Breast epithelium (tissue), 4 donors: ENCODE measurements at regions not wholly inside any gene's neighbourhood (a gene's known extent, or its start where the extent isn't known, plus 50 kb on each side); places are given as distances from the start of the nearest gene placed in this dataset.

Experiments used
- DNase-seq, 2 donors: peaks; one replicate each; pipeline ENCODE4 v3.0.0-alpha.2; 2019; ENCODE audit warnings: low spot score in 2 of 2
- H3K27ac ChIP-seq, 2 donors: fragments of 200-600 bp; sonication (generic) in 1 of 2; one replicate each; pipeline ENCODE4 v1.5.1; 2016 to 2019; ENCODE audit warnings: mild to moderate bottlenecking in 1 of 2
- H3K27me3 ChIP-seq, 2 donors: fragments of 200-600 bp; sonication (generic) in 1 of 2; one replicate each; pipeline versions ENCODE4 v1.5.1 to v1.6.0; 2017 to 2019; ENCODE audit warnings: control low read depth in 1 of 2, mild to moderate bottlenecking in 1 of 2
- H3K36me3 ChIP-seq: fragments of 200-600 bp; one replicate; pipeline ENCODE4 v1.5.1; 2019
- H3K4me1 ChIP-seq, 2 donors: fragments of 200-600 bp; sonication (generic); one replicate each; pipeline ENCODE4 v1.5.1; 2016 to 2019; ENCODE audit warnings: control low read depth in 1 of 2
- H3K4me3 ChIP-seq, 3 donors: fragments of 200-600 bp; sonication (generic); 1 replicate in 2 of 3; 2 replicates in 1 of 3; pipeline ENCODE4 v1.5.1; 2016 to 2019; ENCODE audit warnings: mild to moderate bottlenecking in 3 of 3, moderate library complexity in 2 of 3
- H3K9me3 ChIP-seq, 2 donors: fragments of 200-600 bp; sonication (generic) in 1 of 2; one replicate each; pipeline ENCODE4 v1.5.1; 2016 to 2019; ENCODE audit warnings: control low read depth in 1 of 2
- CTCF ChIP-seq, 3 donors: fragments of 450-650 bp; IDR thresholded peaks; one replicate each; pipeline ENCODE4 v1.5.1; 2016 to 2017; ENCODE audit warnings: antibody characterized with exemption in 3 of 3, mild to moderate bottlenecking in 3 of 3, moderate library complexity in 3 of 3
- POLR2A ChIP-seq: fragments of 450-650 bp; IDR thresholded peaks from one replicate; pipeline ENCODE4 v1.6.1; 2016; ENCODE audit warnings: antibody characterized with exemption, mild to moderate bottlenecking, moderate library complexity
- POLR2AphosphoS5 ChIP-seq, 3 donors: sonication (generic); formaldehyde crosslinking; IDR thresholded peaks; one replicate each; pipeline ENCODE4 v1.6.1; 2017; ENCODE audit warnings: antibody characterized with exemption in 3 of 3
- intact Hi-C: fragments of 100-400 bp; cut with DNase I; formaldehyde crosslinking; loops from one replicate; pipeline ENCODE4 v1.15.1; 2023; ENCODE audit warnings: low total_unique reads

- Histone ChIP-seq H3K36me3 (no peaks in the 10 kb centered on the region), H3K4me3 (no peak overlapping the region), H3K4me1 (no peaks in the 10 kb centered on the region), H3K27me3 (no peaks in the 10 kb centered on the region), H3K27ac (no peak overlapping the region), H3K9me3 (no peaks in the 10 kb centered on the region)
- intact Hi-C loops: no loop called here
- DNase-seq: no peak
- no peak for TF ChIP-seq CTCF (IDR thresholded peaks at IDR 0.05)
- no peak for TF ChIP-seq POLR2A
- TF ChIP-seq POLR2AphosphoS5 (IDR thresholded peaks at IDR 0.05): no peak
Observed at GRCh38 chr4:110781944-110782343, 159.1 kb upstream of the PITX2 start.

GRCh38 chr4:110787109-110787508 lies 164.2 kb upstream of the PITX2 start:
- DNase-seq: no peak
- Histone ChIP-seq H3K36me3 (no peaks in the 10 kb centered on the region), H3K27ac (no peak overlapping the region), H3K4me3 (no peak overlapping the region), H3K9me3 (no peaks in the 10 kb centered on the region), H3K27me3 (no peaks in the 10 kb centered on the region), H3K4me1 (no peaks in the 10 kb centered on the region)
- intact Hi-C loops: no loop called here
- TF ChIP-seq POLR2AphosphoS5 (IDR thresholded peaks at IDR 0.05): no peak
- no peak for TF ChIP-seq POLR2A
- no peak for TF ChIP-seq CTCF (IDR thresholded peaks at IDR 0.05)

GRCh38 chr4:110787707-110788106 lies 164.8 kb upstream of the PITX2 start:
- H3K36me3 ChIP-seq: no peaks in the 10 kb centered on the region
- TF ChIP-seq POLR2A (no peak), POLR2AphosphoS5 (IDR thresholded peaks at IDR 0.05) (no peak), CTCF (IDR thresholded peaks at IDR 0.05) (no peak)
- intact Hi-C loops: no loop called here

GRCh38 chr4:110788302-110788701 lies 165.4 kb upstream of the PITX2 start:
- intact Hi-C loops: no loop called here
- Histone ChIP-seq H3K4me1 (no peaks in the 10 kb centered on the region), H3K27ac (no peak overlapping the region), H3K27me3 (no peaks in the 10 kb centered on the region), H3K36me3 (no peaks in the 10 kb centered on the region), H3K9me3 (no peaks in the 10 kb centered on the region), H3K4me3 (no peak overlapping the region)
- no peak for DNase-seq
- TF ChIP-seq POLR2A: no peak
- no peak for TF ChIP-seq CTCF (IDR thresholded peaks at IDR 0.05)
- TF ChIP-seq POLR2AphosphoS5 (IDR thresholded peaks at IDR 0.05): no peak

More at GRCh38 chr4:110787707-110788106, 164.8 kb upstream of the PITX2 start:
- no peaks in the 10 kb centered on the region for H3K9me3 ChIP-seq
- no peak overlapping the region for H3K4me3 ChIP-seq
- H3K4me1 ChIP-seq: no peaks in the 10 kb centered on the region
- DNase-seq: no peak
- H3K27me3 ChIP-seq: no peaks in the 10 kb centered on the region
- no peak overlapping the region for H3K27ac ChIP-seq

GRCh38 chr4:110792036-110792435 lies 169.2 kb upstream of the PITX2 start:
- no peak for DNase-seq
- no peaks in the 10 kb centered on the region for H3K27me3 ChIP-seq
- no peak overlapping the region for H3K27ac ChIP-seq
- no peak overlapping the region for H3K4me3 ChIP-seq
- intact Hi-C loops: no loop called here
- H3K36me3 ChIP-seq: no peaks in the 10 kb centered on the region
- H3K4me1 ChIP-seq: no peaks in the 10 kb centered on the region
- TF ChIP-seq CTCF (IDR thresholded peaks at IDR 0.05) (no peak), POLR2AphosphoS5 (IDR thresholded peaks at IDR 0.05) (no peak), POLR2A (no peak)
- H3K9me3 ChIP-seq: no peaks in the 10 kb centered on the region
